ENCODE measurements at regions not wholly inside any gene's neighbourhood (a gene's known extent, or its start where the extent isn't known, plus 50 kb on each side); places are given as distances from the start of the nearest gene placed in this dataset.

DNA sequence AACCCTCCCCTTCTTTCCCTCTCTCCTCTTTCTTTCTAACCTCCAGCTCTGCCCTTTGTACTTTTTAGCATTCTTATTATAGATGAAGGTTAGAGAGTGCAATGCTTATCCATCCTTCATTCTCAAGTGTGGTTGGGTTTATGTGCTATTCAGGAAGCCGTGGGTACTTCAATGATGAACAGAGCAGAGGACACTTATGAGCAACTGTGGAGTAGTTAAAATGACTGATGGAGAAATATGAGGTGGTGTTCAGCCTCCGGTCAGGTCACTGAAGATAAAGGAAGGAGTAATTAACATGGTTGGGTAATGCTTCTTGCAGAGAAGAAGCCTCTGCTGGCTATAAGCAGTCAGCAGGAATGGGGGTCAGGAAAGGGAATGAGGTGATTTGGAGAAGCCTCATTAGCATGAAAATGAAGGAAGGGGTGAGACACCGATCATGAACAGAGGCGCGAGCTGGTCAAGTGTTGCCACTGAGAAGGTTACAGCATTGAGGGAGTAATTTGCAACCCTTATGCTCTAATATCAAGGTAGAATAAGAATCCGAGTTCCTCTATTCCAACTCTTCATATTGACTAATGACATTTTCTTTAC is 174.7 kb downstream of the LPIN1 start:
- no peak overlapping the region for H3K4me3 Mint-ChIP-seq (ENCODE audit: unreplicated experiment)
- peaks cover 6% of the 10 kb centered on the region for H3K4me1 Mint-ChIP-seq (ENCODE audit: low read depth, unreplicated experiment)
- TF ChIP-seq, protein P1, sequence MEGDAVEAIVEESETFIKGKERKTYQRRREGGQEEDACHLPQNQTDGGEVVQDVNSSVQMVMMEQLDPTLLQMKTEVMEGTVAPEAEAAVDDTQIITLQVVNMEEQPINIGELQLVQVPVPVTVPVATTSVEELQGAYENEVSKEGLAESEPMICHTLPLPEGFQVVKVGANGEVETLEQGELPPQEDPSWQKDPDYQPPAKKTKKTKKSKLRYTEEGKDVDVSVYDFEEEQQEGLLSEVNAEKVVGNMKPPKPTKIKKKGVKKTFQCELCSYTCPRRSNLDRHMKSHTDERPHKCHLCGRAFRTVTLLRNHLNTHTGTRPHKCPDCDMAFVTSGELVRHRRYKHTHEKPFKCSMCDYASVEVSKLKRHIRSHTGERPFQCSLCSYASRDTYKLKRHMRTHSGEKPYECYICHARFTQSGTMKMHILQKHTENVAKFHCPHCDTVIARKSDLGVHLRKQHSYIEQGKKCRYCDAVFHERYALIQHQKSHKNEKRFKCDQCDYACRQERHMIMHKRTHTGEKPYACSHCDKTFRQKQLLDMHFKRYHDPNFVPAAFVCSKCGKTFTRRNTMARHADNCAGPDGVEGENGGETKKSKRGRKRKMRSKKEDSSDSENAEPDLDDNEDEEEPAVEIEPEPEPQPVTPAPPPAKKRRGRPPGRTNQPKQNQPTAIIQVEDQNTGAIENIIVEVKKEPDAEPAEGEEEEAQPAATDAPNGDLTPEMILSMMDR (IDR thresholded peaks at IDR 0.05; ENCODE audit: partially characterized antibody, unreplicated experiment) = no peak
- H3K27me3 Mint-ChIP-seq (ENCODE audit: unreplicated experiment) = peaks cover 2% of the 10 kb centered on the region
- no peak for DNase-seq
- no peaks in the 10 kb centered on the region for H3K36me3 Mint-ChIP-seq (ENCODE audit: unreplicated experiment)
- no peak overlapping the region for H3K27ac Mint-ChIP-seq (ENCODE audit: unreplicated experiment)
- peaks cover 2% of the 10 kb centered on the region for H3K9me3 Mint-ChIP-seq (ENCODE audit: unreplicated experiment)

DNA sequence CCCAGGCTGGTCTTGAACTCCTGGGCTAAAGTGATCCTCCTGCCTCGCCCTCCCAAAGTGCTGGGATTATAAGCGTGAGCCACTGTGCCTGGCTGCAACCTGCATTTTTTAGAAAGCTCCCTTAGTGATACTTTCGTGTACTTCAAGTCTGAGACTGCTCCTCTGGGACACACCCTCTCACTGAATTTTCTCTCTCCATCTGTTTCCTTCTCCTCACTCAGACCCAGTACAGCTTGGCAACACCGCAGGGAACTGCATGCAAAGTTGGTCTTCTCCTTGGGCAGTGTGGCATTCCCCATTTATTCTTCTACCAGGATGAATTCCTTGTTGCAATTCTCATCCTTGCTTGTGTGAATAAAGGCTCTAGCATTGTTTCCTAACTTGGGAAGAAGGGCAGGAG is 175.9 kb downstream of the LPIN1 start:
- H3K9me3 Mint-ChIP-seq (ENCODE audit: unreplicated experiment) = peaks cover 2% of the 10 kb centered on the region
- TF ChIP-seq, protein P1 (IDR thresholded peaks at IDR 0.05; ENCODE audit: partially characterized antibody, unreplicated experiment) = no peak
- DNase-seq = no peak
- H3K27ac Mint-ChIP-seq (ENCODE audit: unreplicated experiment) = no peak overlapping the region
- H3K36me3 Mint-ChIP-seq (ENCODE audit: unreplicated experiment) = no peaks in the 10 kb centered on the region
- H3K4me3 Mint-ChIP-seq (ENCODE audit: unreplicated experiment) = no peak overlapping the region
- peaks cover 2% of the 10 kb centered on the region for H3K27me3 Mint-ChIP-seq (ENCODE audit: unreplicated experiment)
- peaks cover 6% of the 10 kb centered on the region for H3K4me1 Mint-ChIP-seq (ENCODE audit: low read depth, unreplicated experiment)

DNA sequence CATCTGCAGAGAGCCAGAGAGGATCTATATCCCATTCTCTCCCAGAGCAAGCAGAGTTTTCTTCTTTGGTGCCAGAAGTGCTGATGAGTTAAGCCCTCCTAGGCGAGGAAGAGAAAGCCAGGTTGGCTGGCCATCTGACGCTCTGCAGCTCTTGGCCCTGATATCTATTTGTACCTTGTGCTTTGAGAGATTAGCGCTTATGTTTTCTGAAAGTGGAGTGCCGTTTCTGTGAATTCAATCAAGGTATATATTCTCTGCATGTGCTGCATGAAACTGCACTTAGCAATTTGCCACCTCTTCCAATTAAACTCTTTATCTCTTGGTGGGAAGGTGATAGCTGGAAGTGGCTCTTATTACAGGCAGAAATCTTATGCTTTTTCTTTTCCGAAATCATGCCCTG is 177.5 kb downstream of the LPIN1 start:
- Mint-ChIP-seq H3K9me3 (ENCODE audit: unreplicated experiment) (peaks cover 2% of the 10 kb centered on the region), H3K36me3 (ENCODE audit: unreplicated experiment) (no peaks in the 10 kb centered on the region), H3K4me1 (ENCODE audit: low read depth, unreplicated experiment) (peaks cover 6% of the 10 kb centered on the region), H3K27me3 (ENCODE audit: unreplicated experiment) (peaks cover 2% of the 10 kb centered on the region), H3K27ac (ENCODE audit: unreplicated experiment) (no peak overlapping the region), H3K4me3 (ENCODE audit: unreplicated experiment) (no peak overlapping the region)
- TF ChIP-seq, protein P1 (IDR thresholded peaks at IDR 0.05; ENCODE audit: partially characterized antibody, unreplicated experiment) = no peak
- no peak for DNase-seq

DNA sequence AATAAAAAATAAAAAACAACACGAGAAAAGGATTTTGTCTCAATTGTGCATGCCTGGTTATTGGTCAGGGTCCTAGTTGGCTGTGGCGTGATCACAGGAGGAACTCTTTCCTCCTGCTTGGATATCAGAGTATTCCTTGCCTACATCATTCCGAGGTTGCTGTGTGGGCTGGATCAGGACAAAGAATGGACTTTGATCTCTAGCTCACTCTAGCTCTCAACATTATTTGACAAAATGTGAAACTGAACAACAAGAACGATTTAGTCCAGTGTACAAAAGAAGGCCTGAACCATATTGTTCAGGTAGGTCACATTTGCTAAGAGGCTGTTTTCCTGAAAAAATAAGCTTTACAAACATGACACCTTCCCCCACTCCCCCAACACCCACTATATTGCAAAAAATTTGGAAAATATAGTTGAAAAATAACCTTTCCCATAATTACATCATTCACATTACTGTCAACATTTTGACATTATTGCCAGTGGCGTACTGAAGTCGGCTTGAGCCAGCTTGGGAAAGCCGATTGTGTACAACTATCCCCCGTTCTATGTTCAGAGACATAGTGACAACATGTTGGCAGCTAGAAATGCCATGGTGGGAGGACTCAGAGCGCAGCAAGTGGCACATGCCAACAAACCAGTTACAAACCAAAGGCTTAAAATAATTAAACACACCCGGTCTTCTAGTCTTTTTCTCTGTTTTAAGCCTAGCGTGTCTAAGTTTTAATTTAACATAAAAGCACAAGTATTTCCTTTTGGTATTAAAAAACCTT is 179.0 kb downstream of the LPIN1 start:
- H3K27ac Mint-ChIP-seq (ENCODE audit: unreplicated experiment) = no peak overlapping the region
- H3K4me1 Mint-ChIP-seq (ENCODE audit: low read depth, unreplicated experiment) = peaks cover 6% of the 10 kb centered on the region
- peaks cover 2% of the 10 kb centered on the region for H3K9me3 Mint-ChIP-seq (ENCODE audit: unreplicated experiment)
- H3K27me3 Mint-ChIP-seq (ENCODE audit: unreplicated experiment) = peaks cover 2% of the 10 kb centered on the region
- H3K36me3 Mint-ChIP-seq (ENCODE audit: unreplicated experiment) = no peaks in the 10 kb centered on the region
- H3K4me3 Mint-ChIP-seq (ENCODE audit: unreplicated experiment) = no peak overlapping the region
- TF ChIP-seq, protein P1 (IDR thresholded peaks at IDR 0.05; ENCODE audit: partially characterized antibody, unreplicated experiment) = no peak
- no peak for DNase-seq

DNA sequence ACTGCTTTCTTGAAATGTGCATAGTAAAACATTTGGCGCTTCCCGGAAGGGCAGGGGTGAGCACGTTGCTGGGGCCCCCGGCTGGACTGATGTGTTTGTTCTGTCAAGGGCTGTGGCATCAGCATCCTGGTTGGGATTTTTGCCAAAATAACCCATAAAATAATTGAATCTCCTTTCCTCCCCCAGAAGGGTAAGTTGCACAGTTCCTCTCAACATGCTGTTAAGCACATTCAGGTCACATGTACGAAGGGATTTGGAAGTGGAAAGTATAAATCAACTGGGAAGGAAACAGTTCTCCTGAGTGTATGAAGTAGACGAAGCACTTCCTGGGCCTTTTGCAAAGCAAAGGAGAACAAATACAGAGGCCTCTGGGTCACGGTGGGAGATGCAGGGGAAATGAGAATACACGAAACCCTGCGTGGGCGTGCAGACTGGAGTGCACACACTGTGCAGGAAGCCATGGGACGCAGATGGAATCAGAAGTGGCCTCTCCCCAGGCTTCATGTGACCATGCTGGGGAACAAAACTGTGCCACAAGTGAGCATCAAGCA is 183.9 kb downstream of the LPIN1 start:
- Mint-ChIP-seq H3K4me3 (ENCODE audit: unreplicated experiment) (no peak overlapping the region), H3K27me3 (ENCODE audit: unreplicated experiment) (peaks cover 2% of the 10 kb centered on the region), H3K9me3 (ENCODE audit: unreplicated experiment) (no peaks in the 10 kb centered on the region), H3K36me3 (ENCODE audit: unreplicated experiment) (peaks cover 4% of the 10 kb centered on the region), H3K27ac (ENCODE audit: unreplicated experiment) (no peak overlapping the region), H3K4me1 (ENCODE audit: low read depth, unreplicated experiment) (no peaks in the 10 kb centered on the region)
- TF ChIP-seq, protein P1 (IDR thresholded peaks at IDR 0.05; ENCODE audit: partially characterized antibody, unreplicated experiment) = no peak
- DNase-seq = no peak
